HFF-Myc (cell line): ENCODE measurements at regions not wholly inside any gene's neighbourhood (a gene's known extent, or its start where the extent isn't known, plus 50 kb on each side); places are given as distances from the start of the nearest gene placed in this dataset.

ENCODE experiments used
- DNase-seq: peaks from one replicate; pipeline ENCODE4 v3.0.0-alpha.2; 2011; ENCODE audit warnings: low read depth; ENCODE audit errors: extremely low read depth
- H3K4me3 ChIP-seq: replicated peaks from 2 replicates; pipeline ENCODE4 v1.5.1; 2011; ENCODE audit warnings: low read depth, mild to moderate bottlenecking, control low read depth, low read length
- TF ChIP-seq, protein P1 (sequence below): IDR thresholded peaks from 2 replicates; pipeline ENCODE4 v1.5.1; 2012; ENCODE audit warnings: mild to moderate bottlenecking, low read depth, low read length, control low read depth; ENCODE audit errors: missing control alignments

DNA sequence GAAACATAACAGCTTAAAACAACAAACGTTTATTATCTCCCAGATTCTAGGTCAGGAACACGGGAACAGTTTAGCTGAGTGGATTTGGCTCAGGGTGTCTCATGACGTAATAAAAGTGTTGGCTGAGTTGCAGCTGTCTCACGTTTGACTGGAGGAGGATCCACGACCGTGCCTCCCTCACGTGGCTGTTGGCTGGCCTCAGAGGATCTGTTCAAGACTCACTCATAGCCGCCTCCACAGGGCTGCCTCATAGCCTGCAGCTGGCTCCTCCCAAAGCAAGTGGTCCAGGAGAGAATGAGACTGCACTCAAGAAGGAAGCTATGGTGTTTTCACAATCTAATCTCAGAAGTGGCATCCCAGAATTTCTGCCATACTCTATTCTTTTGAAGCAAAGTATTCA, 167.1 kb downstream of the RPRM start:
- TF ChIP-seq, protein P1, sequence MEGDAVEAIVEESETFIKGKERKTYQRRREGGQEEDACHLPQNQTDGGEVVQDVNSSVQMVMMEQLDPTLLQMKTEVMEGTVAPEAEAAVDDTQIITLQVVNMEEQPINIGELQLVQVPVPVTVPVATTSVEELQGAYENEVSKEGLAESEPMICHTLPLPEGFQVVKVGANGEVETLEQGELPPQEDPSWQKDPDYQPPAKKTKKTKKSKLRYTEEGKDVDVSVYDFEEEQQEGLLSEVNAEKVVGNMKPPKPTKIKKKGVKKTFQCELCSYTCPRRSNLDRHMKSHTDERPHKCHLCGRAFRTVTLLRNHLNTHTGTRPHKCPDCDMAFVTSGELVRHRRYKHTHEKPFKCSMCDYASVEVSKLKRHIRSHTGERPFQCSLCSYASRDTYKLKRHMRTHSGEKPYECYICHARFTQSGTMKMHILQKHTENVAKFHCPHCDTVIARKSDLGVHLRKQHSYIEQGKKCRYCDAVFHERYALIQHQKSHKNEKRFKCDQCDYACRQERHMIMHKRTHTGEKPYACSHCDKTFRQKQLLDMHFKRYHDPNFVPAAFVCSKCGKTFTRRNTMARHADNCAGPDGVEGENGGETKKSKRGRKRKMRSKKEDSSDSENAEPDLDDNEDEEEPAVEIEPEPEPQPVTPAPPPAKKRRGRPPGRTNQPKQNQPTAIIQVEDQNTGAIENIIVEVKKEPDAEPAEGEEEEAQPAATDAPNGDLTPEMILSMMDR, result no peak
- H3K4me3 ChIP-seq, result no peak overlapping the region
- no peak for DNase-seq

DNA sequence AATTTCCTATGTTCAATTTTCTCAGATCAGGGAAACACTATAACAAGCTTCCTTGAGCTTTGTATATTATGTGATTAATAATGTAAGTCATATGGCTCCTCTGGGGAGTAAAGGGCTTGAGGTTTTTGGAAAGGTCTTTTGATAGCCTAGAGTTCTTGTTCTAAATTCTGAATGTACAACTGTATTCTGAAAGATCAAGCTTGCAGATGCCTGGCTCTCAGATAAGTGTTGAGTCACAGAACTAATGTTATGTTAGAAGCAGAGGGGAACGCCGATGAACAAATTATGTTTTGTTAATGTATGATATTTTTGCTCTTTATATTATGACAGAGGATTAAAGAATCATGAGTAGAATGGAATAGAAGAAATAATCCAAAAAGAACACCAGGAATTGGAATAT, 170.1 kb downstream of the RPRM start:
- TF ChIP-seq, protein P1, result no peak
- H3K4me3 ChIP-seq, result no peak overlapping the region
- no peak for DNase-seq

GRCh38 chr2:153307223-153307622, 171.3 kb downstream of the RPRM start:
- no peak for DNase-seq
- no peak overlapping the region for H3K4me3 ChIP-seq
- TF ChIP-seq, protein P1, result no peak

DNA sequence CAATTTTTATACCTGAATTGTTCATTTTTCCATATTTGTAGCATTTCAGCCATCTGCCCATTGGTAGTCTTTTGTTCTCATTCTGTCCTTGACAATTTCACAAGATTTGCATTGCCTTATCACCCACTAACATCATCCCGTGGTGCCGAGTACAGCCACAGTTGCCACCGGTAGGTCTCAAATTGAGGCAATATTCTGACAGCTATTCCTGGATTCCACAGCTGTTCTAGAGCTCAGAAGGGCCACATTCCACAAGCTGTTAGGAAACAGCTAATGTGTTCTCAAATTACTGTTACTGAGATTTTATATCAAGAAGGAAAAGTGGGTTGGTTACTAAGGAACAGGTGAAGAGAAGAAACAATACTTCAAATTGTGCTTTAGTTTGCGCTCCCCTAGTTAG, 178.8 kb downstream of the RPRM start:
- DNase-seq, result no peak
- no peak overlapping the region for H3K4me3 ChIP-seq
- TF ChIP-seq, protein P1, result no peak

GRCh38 chr2:153299217-153299616, 179.3 kb downstream of the RPRM start:
- no peak for DNase-seq
- TF ChIP-seq, protein P1, result no peak
- no peak overlapping the region for H3K4me3 ChIP-seq

DNA sequence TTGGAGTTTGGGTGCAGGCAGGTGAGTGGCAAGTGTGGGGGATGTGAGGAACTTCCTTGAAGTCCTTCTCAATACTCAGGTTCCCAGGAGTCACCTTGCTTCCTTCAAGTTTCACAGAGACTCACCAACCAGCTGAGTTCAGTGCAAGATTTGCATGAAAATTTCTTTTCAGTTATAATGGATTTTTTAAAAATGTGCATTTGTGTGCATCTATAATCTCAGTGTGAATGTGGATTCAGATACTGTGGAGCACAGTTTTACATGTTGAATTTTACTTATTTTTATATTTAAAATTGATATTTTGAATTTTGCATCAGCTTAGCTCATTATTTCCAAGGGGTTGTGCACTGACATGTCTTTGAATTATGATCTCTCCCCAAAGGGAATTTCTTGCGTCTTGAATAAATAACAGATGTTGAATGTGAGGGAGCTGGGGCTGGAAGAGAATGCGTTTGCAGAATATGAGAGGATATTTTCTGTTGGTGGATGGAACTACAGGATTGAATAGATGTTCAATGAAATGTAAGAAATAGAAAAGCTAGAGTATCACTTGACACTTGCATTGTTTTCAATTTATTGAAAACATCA, 184.3 kb downstream of the RPRM start:
- no peak overlapping the region for H3K4me3 ChIP-seq
- no peak for DNase-seq
- TF ChIP-seq, protein P1, result no peak

GRCh38 chr2:153291718-153292117, 186.8 kb downstream of the RPRM start:
- no peak overlapping the region for H3K4me3 ChIP-seq
- DNase-seq, result no peak
- TF ChIP-seq, protein P1, result no peak
